Mammary epithelial cell (primary cell): ENCODE measurements at regions not wholly inside any gene's neighbourhood (a gene's known extent, or its start where the extent isn't known, plus 50 kb on each side); places are given as distances from the start of the nearest gene placed in this dataset.

Source experiments
- CTCF ChIP-seq, 2 donors: IDR thresholded peaks in 1 of 2; conservative IDR thresholded peaks in 1 of 2; 2 replicates each; pipeline ENCODE4 v1.5.1; 2011 to 2012; ENCODE audit warnings: inconsistent platforms in 2 of 2, low read length in 2 of 2, mild to moderate bottlenecking in 2 of 2, control low read depth in 1 of 2, low read depth in 1 of 2; ENCODE audit not compliant: insufficient read depth in 1 of 2; ENCODE audit errors: extremely low read depth in 1 of 2
- EZH2 ChIP-seq: IDR thresholded peaks from 2 replicates; pipeline ENCODE4 v1.6.1; 2012; ENCODE audit warnings: low read length, inconsistent platforms, borderline replicate concordance

GRCh38 chr6:44661221-44662008, 273.9 kb downstream of the CDC5L start:
- no peak for TF ChIP-seq CTCF (conservative IDR thresholded peaks at IDR 0.05 in 1 of 2, IDR thresholded peaks at IDR 0.05 in 1 of 2; ENCODE audit: extremely low read depth in 1 of 2, insufficient read depth in 1 of 2, low read depth in 1 of 2, low read length in 2 of 2)
- no peak for TF ChIP-seq EZH2
